HCT116 (cell line): ENCODE measurements at regions not wholly inside any gene's neighbourhood (a gene's known extent, or its start where the extent isn't known, plus 50 kb on each side); places are given as distances from the start of the nearest gene placed in this dataset.

Source experiments
- ATAC-seq: fragments of 200-7000 bp; cut with Tn5 transposase; 2 replicates; pipeline ENCODE4 v1.9.1; 2020; ENCODE audit warnings: mild to moderate bottlenecking, moderate library complexity
- BruUV-seq: library from RNA; stranded (reverse); fragments of 400-500 nt; replicated peaks from 2 replicates; lab custom pipeline; 2021; lab: Mats Ljungman, UMichigan
- CTCF ChIA-PET: fragments of 300-600 bp; sonication (Branson Sonifier 250); formaldehyde crosslinking; loops from one replicate; lab custom pipeline; 2021; ENCODE audit warnings: antibody characterized with exemption; lab: Charles Lee
- POLR2A ChIA-PET: fragments of 300-600, 350-600 bp; sonication (Branson Sonifier 250); formaldehyde crosslinking; loops from one replicate; lab custom pipeline; 2021; ENCODE audit warnings: antibody characterized with exemption; lab: Charles Lee
- RAD21 ChIA-PET, 2 experiments: fragments of 300-600 bp; sonication (Branson Sonifier 250); formaldehyde crosslinking; loops; one replicate each; lab custom pipeline; 2023; ENCODE audit warnings: low total read pairs in 2 of 2; ENCODE audit not compliant: uncharacterized antibody in 2 of 2, unreplicated experiment in 2 of 2, low non-redundant PET in 1 of 2; lab: Charles Lee
- DNase-seq: peaks from one replicate; pipeline ENCODE4 v3.0.0-alpha.2; 2010; ENCODE audit warnings: low read depth, low spot score
- H2AFZ ChIP-seq: fragments of 200-600 bp; shearing (Covaris generic), sonication (generic); 2 replicates; pipeline ENCODE4 v1.6.1; 2017; ENCODE audit warnings: low read depth, mixed run types, mixed read lengths, antibody characterized with exemption, low read length; ENCODE audit not compliant: poor library complexity, severe bottlenecking
- H3K27ac ChIP-seq: 2 replicates; pipeline ENCODE4 v1.5.1; 2012; ENCODE audit warnings: low read depth, low read length
- H3K27me3 ChIP-seq: fragments of 200-600 bp; sonication (generic); 2 replicates; pipeline ENCODE4 v1.6.1; 2016; ENCODE audit warnings: mixed run types, low read length, mixed read lengths; ENCODE audit not compliant: insufficient read depth
- H3K36me3 ChIP-seq, 2 experiments: fragments of 200-500 bp in 1 of 2; fragments of 200-600 bp in 1 of 2; sonication (Bioruptor generic) in 1 of 2; sonication (generic) in 1 of 2; 2 replicates each; pipeline versions ENCODE4 v1.5.1 to v1.6.1; 2014 to 2016; ENCODE audit warnings: low read length in 2 of 2, inconsistent platforms in 1 of 2, mixed read lengths in 1 of 2, mixed run types in 1 of 2; ENCODE audit not compliant: insufficient read depth in 2 of 2, control insufficient read depth in 1 of 2
- H3K4me1 ChIP-seq, 2 experiments: fragments of 200-600 bp in 1 of 2; sonication (generic) in 1 of 2; 2 replicates each; pipeline versions ENCODE4 v1.5.1 to v1.6.1; 2012 to 2017; ENCODE audit warnings: low read length in 2 of 2, inconsistent platforms in 1 of 2, mild to moderate bottlenecking in 1 of 2, mixed read lengths in 1 of 2, mixed run types in 1 of 2, moderate library complexity in 1 of 2; ENCODE audit not compliant: insufficient read depth in 2 of 2, control insufficient read depth in 1 of 2
- H3K4me2 ChIP-seq: fragments of 200-600 bp; sonication (generic); 2 replicates; pipeline ENCODE4 v1.6.1; 2017; ENCODE audit warnings: mixed run types, low read length, mixed read lengths
- H3K4me3 ChIP-seq, 2 experiments: fragments of 200-600 bp in 1 of 2; sonication (generic) in 1 of 2; replicated peaks in 1 of 2; 2 replicates each; pipeline ENCODE4 v1.5.1; 2011 to 2016; ENCODE audit warnings: low read length in 2 of 2, control low read depth in 1 of 2, low read depth in 1 of 2, mild to moderate bottlenecking in 1 of 2, mixed read lengths in 1 of 2, mixed run types in 1 of 2
- H3K79me2 ChIP-seq: fragments of 200-600 bp; sonication (generic); 2 replicates; pipeline ENCODE4 v1.6.1; 2017; ENCODE audit warnings: mild to moderate bottlenecking, mixed run types, low read length, moderate library complexity, mixed read lengths; ENCODE audit not compliant: insufficient read depth
- H3K9ac ChIP-seq: fragments of 200-600 bp; sonication (generic); 2 replicates; pipeline ENCODE4 v1.6.1; 2016; ENCODE audit warnings: low read length, mixed read lengths
- H3K9me2 ChIP-seq: fragments of 200-600 bp; sonication (generic), shearing (Covaris generic); 2 replicates; pipeline ENCODE4 v1.6.1; 2017; ENCODE audit warnings: mixed run types, mild to moderate bottlenecking, moderate library complexity; ENCODE audit not compliant: insufficient read depth
- H3K9me3 ChIP-seq, 2 experiments: fragments of 200-500 bp in 1 of 2; fragments of 200-600 bp in 1 of 2; sonication (Bioruptor generic) in 1 of 2; sonication (generic) in 1 of 2; 2 replicates each; pipeline ENCODE4 v1.6.1; 2014 to 2017; ENCODE audit warnings: low read length in 2 of 2, mixed read lengths in 2 of 2, inconsistent platforms in 1 of 2, low read depth in 1 of 2, mild to moderate bottlenecking in 1 of 2, mixed run types in 1 of 2, moderate library complexity in 1 of 2; ENCODE audit not compliant: control insufficient read depth in 1 of 2, insufficient read depth in 1 of 2
- H4K20me1 ChIP-seq: fragments of 200-600 bp; sonication (generic), shearing (Covaris generic); 2 replicates; pipeline ENCODE4 v1.6.1; 2017; ENCODE audit warnings: mixed run types, mild to moderate bottlenecking, moderate library complexity; ENCODE audit not compliant: insufficient read depth
- ATF3 ChIP-seq: IDR thresholded peaks from 2 replicates; pipeline ENCODE4 v1.6.1; 2012
- CEBPB ChIP-seq: IDR thresholded peaks from 2 replicates; pipeline ENCODE4 v1.6.1; 2012; ENCODE audit warnings: low read depth
- EZH2 ChIP-seq: fragments of 200-600 bp; sonication (generic); IDR thresholded peaks from 2 replicates; pipeline ENCODE4 v1.6.1; 2017; ENCODE audit warnings: antibody characterized with exemption, mixed run types
- EZH2phosphoT487 ChIP-seq: fragments of 200-600 bp; IDR thresholded peaks from 2 replicates; pipeline ENCODE4 v1.6.1; 2018; ENCODE audit warnings: antibody characterized with exemption, borderline replicate concordance
- FOSL1 ChIP-seq: IDR thresholded peaks from 2 replicates; pipeline ENCODE4 v1.6.1; 2012; ENCODE audit warnings: low read depth
- POLR2A ChIP-seq: IDR thresholded peaks from 2 replicates; pipeline ENCODE4 v1.7.0; 2011; ENCODE audit warnings: borderline replicate concordance; ENCODE audit not compliant: insufficient read depth, insufficient read length; ENCODE audit errors: extremely low read depth
- RAD21 ChIP-seq: IDR thresholded peaks from 2 replicates; pipeline ENCODE4 v1.6.1; 2012; ENCODE audit warnings: low read depth, mild to moderate bottlenecking
- SP1 ChIP-seq: IDR thresholded peaks from 2 replicates; pipeline ENCODE4 v1.6.1; 2012; ENCODE audit warnings: low read depth
- SRF ChIP-seq: IDR thresholded peaks from 2 replicates; pipeline ENCODE4 v1.6.1; 2012; ENCODE audit warnings: low read depth
- TCF7L2 ChIP-seq: IDR thresholded peaks from 2 replicates; pipeline ENCODE4 v1.7.0; 2011; ENCODE audit warnings: borderline replicate concordance, inconsistent platforms; ENCODE audit not compliant: insufficient read depth, insufficient read length; ENCODE audit errors: extremely low read depth
- intact Hi-C: fragments of 100-400 bp; cut with micrococcal nuclease; formaldehyde crosslinking; loops from 2 replicates; pipeline ENCODE4 v1.10.0; 2022
- TF ChIP-seq, protein P1 (sequence below): IDR thresholded peaks from 2 replicates; pipeline ENCODE4 v1.6.1; 2011; ENCODE audit warnings: mild to moderate bottlenecking, low read length, moderate library complexity; ENCODE audit not compliant: insufficient replicate concordance; ENCODE audit errors: extremely low read depth
- TF ChIP-seq, protein P2 (sequence below): IDR thresholded peaks from 2 replicates; pipeline ENCODE4 v1.6.1; 2012

- TF ChIP-seq, protein P1, sequence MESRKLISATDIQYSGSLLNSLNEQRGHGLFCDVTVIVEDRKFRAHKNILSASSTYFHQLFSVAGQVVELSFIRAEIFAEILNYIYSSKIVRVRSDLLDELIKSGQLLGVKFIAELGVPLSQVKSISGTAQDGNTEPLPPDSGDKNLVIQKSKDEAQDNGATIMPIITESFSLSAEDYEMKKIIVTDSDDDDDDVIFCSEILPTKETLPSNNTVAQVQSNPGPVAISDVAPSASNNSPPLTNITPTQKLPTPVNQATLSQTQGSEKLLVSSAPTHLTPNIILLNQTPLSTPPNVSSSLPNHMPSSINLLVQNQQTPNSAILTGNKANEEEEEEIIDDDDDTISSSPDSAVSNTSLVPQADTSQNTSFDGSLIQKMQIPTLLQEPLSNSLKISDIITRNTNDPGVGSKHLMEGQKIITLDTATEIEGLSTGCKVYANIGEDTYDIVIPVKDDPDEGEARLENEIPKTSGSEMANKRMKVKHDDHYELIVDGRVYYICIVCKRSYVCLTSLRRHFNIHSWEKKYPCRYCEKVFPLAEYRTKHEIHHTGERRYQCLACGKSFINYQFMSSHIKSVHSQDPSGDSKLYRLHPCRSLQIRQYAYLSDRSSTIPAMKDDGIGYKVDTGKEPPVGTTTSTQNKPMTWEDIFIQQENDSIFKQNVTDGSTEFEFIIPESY = no peak
- TF ChIP-seq, all 23 proteins: peak for 0
Measured at GRCh38 chr7:97576043-97576442, 155.8 kb upstream of the TAC1 start (continued).

- ChIA-PET CTCF (no interaction called here), POLR2A (no interaction called here), RAD21 (no interaction called here)
- no peaks in the 10 kb centered on the region for H3K4me1 ChIP-seq
- no peaks in the 10 kb centered on the region for H3K27me3 ChIP-seq
- no peak overlapping the region for H3K4me2 ChIP-seq
- H3K9me3 ChIP-seq = no peaks in the 10 kb centered on the region
- no peaks in the 10 kb centered on the region for H3K79me2 ChIP-seq
- H3K9me2 ChIP-seq = no peaks in the 10 kb centered on the region
- intact Hi-C loops = no loop called here
- no peak overlapping the region for H2AFZ ChIP-seq
- no peak for ATAC-seq
- DNase-seq = no peak
- H3K36me3 ChIP-seq = no peaks in the 10 kb centered on the region
- H3K9ac ChIP-seq = no peak overlapping the region
- no peak overlapping the region for H3K4me3 ChIP-seq
- no TSS peak for BruUV-seq
- no peaks in the 10 kb centered on the region for H4K20me1 ChIP-seq
- no peak overlapping the region for H3K27ac ChIP-seq
- TF ChIP-seq ATF3 (no peak), EZH2 (no peak), EZH2phosphoT487 (no peak), POLR2A (no peak), FOSL1 (no peak), CEBPB (no peak), SP1 (no peak), TCF7L2 (no peak), SRF (no peak), RAD21 (no peak)
- TF ChIP-seq, protein P2, sequence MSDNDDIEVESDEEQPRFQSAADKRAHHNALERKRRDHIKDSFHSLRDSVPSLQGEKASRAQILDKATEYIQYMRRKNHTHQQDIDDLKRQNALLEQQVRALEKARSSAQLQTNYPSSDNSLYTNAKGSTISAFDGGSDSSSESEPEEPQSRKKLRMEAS = no peak
- TF ChIP-seq, protein P1 = no peak
Measured at GRCh38 chr7:97578225-97578624, 153.7 kb upstream of the TAC1 start.
